Tibial artery (tissue), 4 donors: ENCODE measurements at regions not wholly inside any gene's neighbourhood (a gene's known extent, or its start where the extent isn't known, plus 50 kb on each side); places are given as distances from the start of the nearest gene placed in this dataset.

Experiments used
- DNase-seq, 2 donors: peaks; one replicate each; pipeline ENCODE4 v3.0.0-alpha.2; 2019
- H3K27ac ChIP-seq, 2 donors: fragments of 200-600 bp; sonication (generic) in 1 of 2; 1 replicate in 1 of 2; 2 replicates in 1 of 2; pipeline ENCODE4 v1.5.1; 2018 to 2019; ENCODE audit warnings: mild to moderate bottlenecking in 1 of 2
- H3K27me3 ChIP-seq, 2 donors: fragments of 200-600 bp; sonication (generic) in 1 of 2; one replicate each; pipeline versions ENCODE4 v1.5.1 to v1.6.0; 2016 to 2019
- H3K36me3 ChIP-seq, 3 donors: fragments of 200-600 bp; sonication (generic) in 2 of 3; one replicate each; pipeline ENCODE4 v1.5.1; 2016 to 2019; ENCODE audit warnings: mild to moderate bottlenecking in 2 of 3
- H3K4me1 ChIP-seq, 4 donors: fragments of 200-600 bp; sonication (generic) in 2 of 4; 1 replicate in 3 of 4; 2 replicates in 1 of 4; pipeline ENCODE4 v1.5.1; 2016 to 2019
- H3K4me3 ChIP-seq, 2 donors: fragments of 200-600 bp; sonication (generic) in 1 of 2; 1 replicate in 1 of 2; 2 replicates in 1 of 2; pipeline ENCODE4 v1.5.1; 2018 to 2019; ENCODE audit warnings: mild to moderate bottlenecking in 2 of 2
- H3K9me3 ChIP-seq, 3 donors: fragments of 200-600 bp; sonication (generic) in 1 of 3; one replicate each; pipeline ENCODE4 v1.5.1; 2016 to 2019
- intact Hi-C: fragments of 100-400 bp; cut with DNase I; formaldehyde crosslinking; loops from one replicate; pipeline ENCODE4 v1.15.0; 2023; ENCODE audit warnings: low total_unique reads
- TF ChIP-seq, protein P1 (sequence below), 2 experiments: fragments of 200-600 bp in 1 of 2; fragments of 450-650 bp in 1 of 2; IDR thresholded peaks; one replicate each; pipeline ENCODE4 v1.5.1; 2017 to 2019; ENCODE audit warnings: antibody characterized with exemption in 2 of 2, mild to moderate bottlenecking in 1 of 2, moderate library complexity in 1 of 2

DNA sequence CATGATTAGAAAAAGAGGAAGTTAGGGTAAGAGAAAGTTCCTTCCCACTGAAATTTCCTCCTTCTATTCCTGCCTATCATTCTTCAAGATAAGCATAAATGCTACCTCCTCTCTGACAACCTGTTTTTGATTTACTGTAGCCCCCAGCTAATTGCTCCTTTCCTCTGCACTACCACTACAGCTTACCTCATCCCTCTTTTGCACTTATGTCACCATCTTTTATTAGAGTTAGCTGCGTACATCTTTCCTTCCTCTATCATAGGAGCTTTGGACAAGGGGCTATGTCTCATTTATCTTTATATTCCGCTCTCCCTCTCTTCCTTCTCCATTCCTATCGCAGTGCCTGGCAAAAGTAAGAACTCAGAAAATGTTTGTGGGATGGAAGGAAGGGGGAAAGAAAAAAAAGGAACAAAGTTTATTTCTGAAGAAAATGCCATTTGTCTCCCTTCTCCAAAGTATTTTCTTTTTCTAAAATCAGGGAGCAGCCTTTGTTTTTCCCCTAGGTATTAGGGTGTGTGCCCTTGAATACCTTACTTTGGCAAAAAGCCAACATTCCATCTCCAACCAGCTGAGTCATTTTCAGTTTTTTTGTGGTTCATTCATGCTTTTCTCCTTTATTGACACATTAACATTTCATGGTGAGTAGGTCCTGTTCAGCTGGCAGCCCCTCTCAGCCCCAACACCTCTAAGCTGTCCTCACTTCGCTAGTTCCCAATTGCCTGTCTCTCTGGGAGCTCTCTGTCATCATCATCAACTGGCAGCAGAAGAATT is 87.6 kb upstream of the SOX2 start:
- intact Hi-C loops = no loop called here
- Histone ChIP-seq H3K4me1 (no peaks in the 10 kb centered on the region), H3K9me3 (no peaks in the 10 kb centered on the region), H3K36me3 (no peaks in the 10 kb centered on the region), H3K4me3 (no peak overlapping the region), H3K27me3 (no peaks in the 10 kb centered on the region), H3K27ac (no peak overlapping the region)
- DNase-seq = no peak
- TF ChIP-seq, protein P1, sequence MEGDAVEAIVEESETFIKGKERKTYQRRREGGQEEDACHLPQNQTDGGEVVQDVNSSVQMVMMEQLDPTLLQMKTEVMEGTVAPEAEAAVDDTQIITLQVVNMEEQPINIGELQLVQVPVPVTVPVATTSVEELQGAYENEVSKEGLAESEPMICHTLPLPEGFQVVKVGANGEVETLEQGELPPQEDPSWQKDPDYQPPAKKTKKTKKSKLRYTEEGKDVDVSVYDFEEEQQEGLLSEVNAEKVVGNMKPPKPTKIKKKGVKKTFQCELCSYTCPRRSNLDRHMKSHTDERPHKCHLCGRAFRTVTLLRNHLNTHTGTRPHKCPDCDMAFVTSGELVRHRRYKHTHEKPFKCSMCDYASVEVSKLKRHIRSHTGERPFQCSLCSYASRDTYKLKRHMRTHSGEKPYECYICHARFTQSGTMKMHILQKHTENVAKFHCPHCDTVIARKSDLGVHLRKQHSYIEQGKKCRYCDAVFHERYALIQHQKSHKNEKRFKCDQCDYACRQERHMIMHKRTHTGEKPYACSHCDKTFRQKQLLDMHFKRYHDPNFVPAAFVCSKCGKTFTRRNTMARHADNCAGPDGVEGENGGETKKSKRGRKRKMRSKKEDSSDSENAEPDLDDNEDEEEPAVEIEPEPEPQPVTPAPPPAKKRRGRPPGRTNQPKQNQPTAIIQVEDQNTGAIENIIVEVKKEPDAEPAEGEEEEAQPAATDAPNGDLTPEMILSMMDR (IDR thresholded peaks at IDR 0.05) = no peak

DNA sequence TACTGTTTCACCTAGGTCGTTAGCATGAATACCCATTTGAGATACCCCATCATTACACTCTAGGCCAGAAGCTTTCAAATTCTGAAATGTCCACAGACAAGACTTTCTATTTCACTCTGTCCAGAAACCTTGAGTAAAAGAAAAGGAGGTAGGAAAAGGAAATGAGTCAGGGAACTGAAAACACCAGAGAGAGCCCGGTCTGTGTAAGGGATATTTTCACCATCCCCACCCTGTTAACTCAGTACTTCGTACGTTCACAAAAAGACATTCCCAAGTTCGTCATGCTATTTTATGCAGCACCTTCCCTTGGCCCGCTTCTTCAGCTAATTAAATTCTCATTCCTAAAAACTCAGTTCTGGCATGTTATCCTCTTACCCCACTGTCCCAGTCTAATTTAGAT is 89.4 kb upstream of the SOX2 start:
- Histone ChIP-seq H3K36me3 (no peaks in the 10 kb centered on the region), H3K9me3 (no peaks in the 10 kb centered on the region), H3K4me3 (no peak overlapping the region), H3K27me3 (no peaks in the 10 kb centered on the region), H3K27ac (no peak overlapping the region), H3K4me1 (no peaks in the 10 kb centered on the region)
- DNase-seq = no peak
- intact Hi-C loops = no loop called here
- TF ChIP-seq, protein P1 (IDR thresholded peaks at IDR 0.05) = no peak

DNA sequence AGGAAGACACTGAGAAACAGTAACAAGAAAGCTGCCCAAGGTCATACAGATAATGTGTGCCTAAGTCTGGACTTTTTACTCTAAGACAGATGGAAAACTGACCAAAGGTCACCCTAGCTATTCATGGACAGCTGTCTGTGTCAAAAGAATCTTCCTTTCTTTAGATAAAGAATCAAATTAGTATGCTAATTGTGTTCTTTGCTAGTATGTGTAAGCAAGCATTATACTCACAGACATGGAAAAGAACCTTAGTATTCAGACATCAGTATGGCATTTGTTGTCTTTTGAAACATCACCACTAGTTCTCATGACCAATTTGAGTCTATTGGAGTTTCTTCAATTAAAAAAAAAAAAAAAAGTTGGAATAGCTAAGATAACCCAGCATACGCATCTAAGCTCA is 91.8 kb upstream of the SOX2 start:
- TF ChIP-seq, protein P1 (IDR thresholded peaks at IDR 0.05) = no peak
- Histone ChIP-seq H3K27me3 (no peaks in the 10 kb centered on the region), H3K9me3 (no peaks in the 10 kb centered on the region), H3K4me3 (no peak overlapping the region), H3K27ac (no peak overlapping the region), H3K4me1 (no peaks in the 10 kb centered on the region), H3K36me3 (no peaks in the 10 kb centered on the region)
- no peak for DNase-seq
- intact Hi-C loops = no loop called here

DNA sequence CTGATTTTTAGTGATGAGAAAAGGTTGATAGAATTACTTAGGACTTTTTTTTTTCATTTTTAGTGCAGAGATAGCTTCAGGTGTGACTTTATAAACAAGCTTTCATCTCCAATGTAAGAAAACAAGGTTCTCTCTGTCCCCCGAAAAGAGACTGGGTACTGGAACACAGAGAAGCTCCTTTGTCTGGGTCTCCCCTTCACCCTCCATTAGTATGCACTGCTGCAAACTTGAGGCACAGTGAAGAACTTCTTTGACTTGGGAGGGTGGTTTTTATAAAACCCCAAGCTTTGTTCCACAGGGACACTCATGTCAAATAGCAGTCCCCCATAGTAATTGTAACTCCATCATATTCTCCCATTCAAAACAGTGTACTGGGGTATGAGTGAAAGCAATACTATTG is 93.5 kb upstream of the SOX2 start:
- Histone ChIP-seq H3K9me3 (no peaks in the 10 kb centered on the region), H3K36me3 (no peaks in the 10 kb centered on the region), H3K27ac (no peak overlapping the region), H3K4me1 (no peaks in the 10 kb centered on the region), H3K27me3 (no peaks in the 10 kb centered on the region), H3K4me3 (no peak overlapping the region)
- intact Hi-C loops = no loop called here
- TF ChIP-seq, protein P1 (IDR thresholded peaks at IDR 0.05) = no peak
- no peak for DNase-seq

DNA sequence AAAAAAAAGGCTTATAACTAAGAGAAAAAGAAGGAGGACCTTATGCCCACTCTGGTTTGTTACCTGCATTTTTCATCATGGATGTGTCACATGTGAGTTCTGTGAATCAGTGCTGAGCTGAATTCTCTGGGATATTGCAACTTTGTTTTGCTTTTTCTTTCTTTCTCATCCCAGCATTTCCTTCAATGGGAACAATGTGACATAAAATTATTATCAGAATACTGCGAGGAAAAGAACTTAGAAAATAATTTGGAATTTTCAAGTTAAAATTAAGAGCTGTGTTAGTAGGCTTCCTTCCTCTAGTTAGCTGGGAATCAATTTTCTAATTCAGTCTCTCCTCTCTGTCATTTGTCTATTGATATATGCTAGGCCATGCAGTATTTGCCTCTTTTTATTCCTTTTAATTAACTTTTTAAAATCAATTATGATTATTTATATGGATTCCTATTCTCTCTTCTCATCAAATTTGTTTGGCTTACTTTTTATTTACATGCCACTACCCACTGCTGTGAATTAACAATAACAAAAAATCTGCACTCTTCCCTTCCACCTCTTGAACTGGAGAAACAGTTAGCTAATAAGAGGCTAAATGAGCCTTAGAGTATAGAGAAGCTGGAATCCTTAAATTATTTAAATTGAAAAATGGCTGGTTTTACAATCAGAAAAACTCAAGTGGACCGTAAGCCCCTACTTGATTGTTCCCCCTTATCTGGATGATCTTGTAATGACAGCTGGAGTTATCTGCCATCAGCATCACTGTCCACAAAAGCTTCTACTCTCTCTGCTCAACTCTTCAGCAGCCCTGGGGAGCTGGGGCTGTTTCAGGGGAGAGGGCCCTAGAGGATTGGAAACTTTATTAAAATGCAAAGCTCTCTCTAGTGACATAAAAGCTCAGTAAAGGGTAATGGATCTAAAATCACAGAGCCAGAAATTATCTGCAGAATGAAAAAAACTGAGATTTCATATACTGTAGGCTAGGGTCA is 95.3 kb upstream of the SOX2 start:
- Histone ChIP-seq H3K27ac (no peak overlapping the region), H3K36me3 (no peaks in the 10 kb centered on the region), H3K4me3 (no peak overlapping the region), H3K27me3 (no peaks in the 10 kb centered on the region), H3K9me3 (no peaks in the 10 kb centered on the region), H3K4me1 (no peaks in the 10 kb centered on the region)
- TF ChIP-seq, protein P1 (IDR thresholded peaks at IDR 0.05) = no peak
- no peak for DNase-seq
- intact Hi-C loops = no loop called here
